PFSK-1 (cell line): ENCODE measurements at regions not wholly inside any gene's neighbourhood (a gene's known extent, or its start where the extent isn't known, plus 50 kb on each side); places are given as distances from the start of the nearest gene placed in this dataset.

Experiments used
- POLR2AphosphoS5 ChIP-seq: IDR thresholded peaks from 2 replicates; pipeline ENCODE4 v1.6.1; 2012; ENCODE audit warnings: low read depth, mild to moderate bottlenecking, control low read depth, low read length, moderate library complexity
- REST ChIP-seq, 2 experiments: IDR thresholded peaks; 2 replicates each; pipeline versions ENCODE4 v1.6.1 to v1.8.0; 2011 to 2012; ENCODE audit warnings: low read depth in 2 of 2, low read length in 2 of 2, control low read depth in 1 of 2, inconsistent platforms in 1 of 2, mild to moderate bottlenecking in 1 of 2, moderate library complexity in 1 of 2; ENCODE audit not compliant: insufficient read depth in 1 of 2
- TAF1 ChIP-seq: IDR thresholded peaks from 2 replicates; pipeline ENCODE4 v1.6.1; 2012; ENCODE audit warnings: low read length, control low read depth, borderline replicate concordance; ENCODE audit not compliant: insufficient read depth

- TF ChIP-seq TAF1: no peak
- TF ChIP-seq REST (IDR thresholded peaks at IDR 0.05; ENCODE audit: insufficient read depth in 1 of 2, low read depth in 2 of 2, low read length in 2 of 2): no peak
- TF ChIP-seq POLR2AphosphoS5: no peak
Observed at GRCh38 chr5:133691448-133691847, 79.1 kb upstream of the FSTL4 start.
